Glutamatergic neuron (in vitro differentiated cells): ENCODE measurements at regions not wholly inside any gene's neighbourhood (a gene's known extent, or its start where the extent isn't known, plus 50 kb on each side); places are given as distances from the start of the nearest gene placed in this dataset.

Experiments
- DNase-seq: peaks from one replicate; pipeline ENCODE4 v3.0.0; 2022
- H3K27ac Mint-ChIP-seq: one replicate; pipeline ENCODE4 v1.8.0; 2020; ENCODE audit warnings: mild to moderate bottlenecking, mixed read lengths, inconsistent platforms; ENCODE audit not compliant: unreplicated experiment
- H3K27me3 Mint-ChIP-seq: one replicate; pipeline ENCODE4 v1.8.0; 2020; ENCODE audit warnings: mild to moderate bottlenecking, moderate library complexity, mixed read lengths, inconsistent platforms; ENCODE audit not compliant: unreplicated experiment
- H3K36me3 Mint-ChIP-seq: one replicate; pipeline ENCODE4 v1.8.0; 2020; ENCODE audit warnings: mild to moderate bottlenecking, mixed read lengths, inconsistent platforms; ENCODE audit not compliant: unreplicated experiment
- H3K4me1 Mint-ChIP-seq: one replicate; pipeline ENCODE4 v1.8.0; 2020; ENCODE audit warnings: mild to moderate bottlenecking, low read depth, mixed read lengths, inconsistent platforms; ENCODE audit not compliant: unreplicated experiment
- H3K4me3 Mint-ChIP-seq: one replicate; pipeline ENCODE4 v1.8.0; 2020; ENCODE audit warnings: mild to moderate bottlenecking, mixed read lengths, inconsistent platforms; ENCODE audit not compliant: unreplicated experiment
- H3K9me3 Mint-ChIP-seq: one replicate; pipeline ENCODE4 v1.8.0; 2020; ENCODE audit warnings: mild to moderate bottlenecking, moderate library complexity, mixed read lengths, inconsistent platforms; ENCODE audit not compliant: unreplicated experiment
- CTCF ChIP-seq: fragments of 200-600 bp; sonication (generic); IDR thresholded peaks from one replicate; pipeline ENCODE4 v1.5.0; 2021; ENCODE audit not compliant: partially characterized antibody, unreplicated experiment

GRCh38 chr5:107269678-107270077 is 401.1 kb downstream of the EFNA5 start:
- peaks cover 3% of the 10 kb centered on the region for H3K4me1 Mint-ChIP-seq
- no peak overlapping the region for H3K27ac Mint-ChIP-seq
- peaks cover 2% of the 10 kb centered on the region for H3K27me3 Mint-ChIP-seq
- no peak overlapping the region for H3K4me3 Mint-ChIP-seq
- TF ChIP-seq CTCF: no peak
- H3K9me3 Mint-ChIP-seq: no peaks in the 10 kb centered on the region
- no peaks in the 10 kb centered on the region for H3K36me3 Mint-ChIP-seq
- no peak for DNase-seq

- no peak for DNase-seq
- Mint-ChIP-seq H3K4me1 (peaks cover 3% of the 10 kb centered on the region), H3K9me3 (no peaks in the 10 kb centered on the region), H3K4me3 (no peak overlapping the region), H3K36me3 (no peaks in the 10 kb centered on the region), H3K27me3 (peaks cover 2% of the 10 kb centered on the region), H3K27ac (no peak overlapping the region)
- TF ChIP-seq CTCF: no peak
Observed at GRCh38 chr5:107269256-107269655, 401.5 kb downstream of the EFNA5 start.

- Mint-ChIP-seq H3K27ac (no peak overlapping the region), H3K4me3 (no peak overlapping the region), H3K27me3 (peaks cover 2% of the 10 kb centered on the region), H3K4me1 (peaks cover 3% of the 10 kb centered on the region), H3K36me3 (no peaks in the 10 kb centered on the region), H3K9me3 (no peaks in the 10 kb centered on the region)
- no peak for DNase-seq
- no peak for TF ChIP-seq CTCF
Observed at GRCh38 chr5:107268241-107268640, 402.5 kb downstream of the EFNA5 start.

GRCh38 chr5:107266100-107266499 is 404.6 kb downstream of the EFNA5 start:
- TF ChIP-seq CTCF: no peak
- Mint-ChIP-seq H3K36me3 (peaks cover 7% of the 10 kb centered on the region), H3K4me3 (no peak overlapping the region), H3K27ac (no peak overlapping the region), H3K9me3 (no peaks in the 10 kb centered on the region), H3K27me3 (peaks cover 2% of the 10 kb centered on the region), H3K4me1 (peaks cover 3% of the 10 kb centered on the region)
- DNase-seq: no peak

- Mint-ChIP-seq H3K36me3 (peaks cover 12% of the 10 kb centered on the region), H3K27ac (no peak overlapping the region), H3K9me3 (peaks cover 2% of the 10 kb centered on the region), H3K4me3 (no peak overlapping the region), H3K4me1 (no peaks in the 10 kb centered on the region), H3K27me3 (no peaks in the 10 kb centered on the region)
- DNase-seq: no peak
- TF ChIP-seq CTCF: no peak
Observed at GRCh38 chr5:107265193-107265592, 405.5 kb downstream of the EFNA5 start.
